GM23338 (cell line): ENCODE measurements at regions not wholly inside any gene's neighbourhood (a gene's known extent, or its start where the extent isn't known, plus 50 kb on each side); places are given as distances from the start of the nearest gene placed in this dataset.

Source experiments
- ATAC-seq: fragments of 200-7000 bp; cut with Tn5 transposase; 3 replicates; pipeline ENCODE4 v1.9.1; 2020
- DNase-seq: peaks from one replicate; pipeline ENCODE4 v3.0.0-alpha.2; 2015; ENCODE audit warnings: low spot score
- H2AFZ ChIP-seq: fragments of 200-600 bp; sonication (generic); 2 replicates; pipeline ENCODE4 v1.8.0; 2016; ENCODE audit warnings: antibody characterized with exemption, mild to moderate bottlenecking, moderate library complexity
- H3F3A ChIP-seq: fragments of 200-600 bp; sonication (generic); replicated peaks from 2 replicates; pipeline ENCODE4 v1.8.0; 2017; ENCODE audit warnings: antibody characterized with exemption, mixed run types, low read depth
- H3K27ac ChIP-seq: fragments of 200-600 bp; sonication (generic); 2 replicates; pipeline ENCODE4 v1.6.1; 2016; ENCODE audit warnings: low read depth
- H3K27me3 ChIP-seq: fragments of 200-600 bp; sonication (generic); 2 replicates; pipeline ENCODE4 v1.8.0; 2016; ENCODE audit warnings: mild to moderate bottlenecking, mixed run types, moderate library complexity; ENCODE audit not compliant: insufficient read depth
- H3K36me3 ChIP-seq: fragments of 200-600 bp; sonication (generic); 2 replicates; pipeline ENCODE4 v1.8.0; 2016; ENCODE audit warnings: mild to moderate bottlenecking; ENCODE audit not compliant: insufficient read depth
- H3K4me1 ChIP-seq: fragments of 200-600 bp; sonication (generic); 2 replicates; pipeline ENCODE4 v1.8.0; 2016; ENCODE audit warnings: mild to moderate bottlenecking, moderate library complexity; ENCODE audit not compliant: insufficient read depth
- H3K4me2 ChIP-seq: fragments of 200-600 bp; sonication (generic); 2 replicates; pipeline ENCODE4 v1.7.1; 2017; ENCODE audit warnings: mixed run types
- H3K4me3 ChIP-seq: fragments of 200-600 bp; sonication (generic); 2 replicates; pipeline ENCODE4 v1.6.1; 2016; ENCODE audit warnings: mixed run types
- H3K79me2 ChIP-seq: fragments of 200-600 bp; sonication (generic); replicated peaks from 2 replicates; pipeline ENCODE4 v1.8.0; 2017; ENCODE audit warnings: mild to moderate bottlenecking; ENCODE audit not compliant: insufficient read depth
- H3K9me2 ChIP-seq: fragments of 200-600 bp; sonication (generic); 2 replicates; pipeline ENCODE4 v1.8.0; 2017; ENCODE audit not compliant: insufficient read depth
- H4K20me1 ChIP-seq: fragments of 200-600 bp; sonication (generic); replicated peaks from 2 replicates; pipeline ENCODE4 v1.8.0; 2017; ENCODE audit warnings: mild to moderate bottlenecking; ENCODE audit not compliant: insufficient read depth
- H3K27ac Mint-ChIP-seq: 2 replicates; pipeline ENCODE4 v1.8.0; 2020; ENCODE audit warnings: inconsistent platforms, mild to moderate bottlenecking, moderate library complexity, mixed read lengths
- H3K27me3 Mint-ChIP-seq: 3 replicates; pipeline ENCODE4 v1.8.0; 2022; ENCODE audit warnings: low read depth, mild to moderate bottlenecking, moderate library complexity, mixed read lengths, inconsistent platforms; ENCODE audit not compliant: insufficient read depth, poor library complexity
- H3K36me3 Mint-ChIP-seq: 3 replicates; pipeline ENCODE4 v1.8.0; 2021; ENCODE audit warnings: low read depth, mild to moderate bottlenecking, inconsistent platforms, moderate library complexity, mixed read lengths
- H3K4me1 Mint-ChIP-seq: 3 replicates; pipeline ENCODE4 v1.8.0; 2020; ENCODE audit warnings: mild to moderate bottlenecking, inconsistent platforms, mixed read lengths
- H3K4me3 Mint-ChIP-seq: 3 replicates; pipeline ENCODE4 v1.8.0; 2021; ENCODE audit warnings: moderate library complexity, mild to moderate bottlenecking, inconsistent platforms, mixed read lengths
- H3K9me3 Mint-ChIP-seq: 3 replicates; pipeline ENCODE4 v1.8.0; 2020; ENCODE audit warnings: moderate library complexity, mild to moderate bottlenecking, inconsistent platforms, mixed read lengths
- CREB1 ChIP-seq: fragments of 250-450 bp; sonication (Bioruptor Pico); IDR thresholded peaks from 2 replicates; pipeline ENCODE4 v1.5.0; 2020; ENCODE audit warnings: low read depth, mild to moderate bottlenecking, moderate library complexity
- CTCF ChIP-seq, 2 experiments: fragments of 200-600 bp in 1 of 2; sonication (generic) in 1 of 2; conservative IDR thresholded peaks; 2 replicates each; pipeline versions ENCODE4 v1.5.1 to v1.6.1; 2016 to 2017; ENCODE audit warnings: antibody characterized with exemption in 2 of 2, low read depth in 2 of 2, mild to moderate bottlenecking in 2 of 2, moderate library complexity in 1 of 2
- ETS1 ChIP-seq: IDR thresholded peaks from 2 replicates; pipeline ENCODE4 v1.6.1; 2016; ENCODE audit warnings: antibody characterized with exemption
- EZH2 ChIP-seq: fragments of 200-600 bp; sonication (generic); IDR thresholded peaks from one replicate; pipeline ENCODE4 v1.8.0; 2017; ENCODE audit warnings: antibody characterized with exemption, mild to moderate bottlenecking, low read depth; ENCODE audit not compliant: unreplicated experiment
- EZH2phosphoT487 ChIP-seq: fragments of 200-600 bp; sonication (generic); IDR thresholded peaks from one replicate; pipeline ENCODE4 v1.8.1; 2018; ENCODE audit warnings: antibody characterized with exemption; ENCODE audit not compliant: unreplicated experiment
- NANOG ChIP-seq: IDR thresholded peaks from 2 replicates; pipeline ENCODE4 v1.6.1; 2016; ENCODE audit warnings: antibody characterized with exemption, borderline replicate concordance
- STAT1 ChIP-seq: IDR thresholded peaks from one replicate; pipeline ENCODE4 v1.6.1; 2016; ENCODE audit warnings: antibody characterized with exemption; ENCODE audit not compliant: unreplicated experiment
- ZNF114 ChIP-seq: fragments of 250-450 bp; sonication (Bioruptor Pico); IDR thresholded peaks from 2 replicates; pipeline ENCODE4 v1.5.0; 2020; ENCODE audit warnings: mild to moderate bottlenecking, moderate library complexity
- ZNF331 ChIP-seq: fragments of 250-450 bp; sonication (Bioruptor Pico); IDR thresholded peaks from 2 replicates; pipeline ENCODE4 v1.5.0; 2020; ENCODE audit warnings: low read depth, mild to moderate bottlenecking, moderate library complexity
- ZNF462 ChIP-seq: fragments of 250-450 bp; sonication (Bioruptor Pico); IDR thresholded peaks from 2 replicates; pipeline ENCODE4 v1.5.0; 2020; ENCODE audit warnings: mild to moderate bottlenecking, moderate library complexity

- TF ChIP-seq ZNF462 (no peak), CTCF (conservative IDR thresholded peaks at IDR 0.05; ENCODE audit: low read depth in 2 of 2) (no peak), NANOG (no peak)
These were observed 251.7 kb downstream of the BCL11A start (continued) for GRCh38 chr2:60301726-60302125.

- H3K36me3 Mint-ChIP-seq: no peaks in the 10 kb centered on the region
- Histone ChIP-seq H3F3A (no peaks in the 10 kb centered on the region), H4K20me1 (no peaks in the 10 kb centered on the region), H3K4me3 (no peak overlapping the region), H3K9me2 (no peaks in the 10 kb centered on the region), H2AFZ (no peak overlapping the region), H3K36me3 (no peaks in the 10 kb centered on the region), H3K4me2 (no peak overlapping the region), H3K4me1 (0 out of 2 replicates have a peak, but pooled peaks cover 6% of the 10 kb centered on the region), H3K27ac (no peak overlapping the region), H3K79me2 (no peaks in the 10 kb centered on the region), H3K27me3 (no peaks in the 10 kb centered on the region; the same call in 1 of the 2 replicates)
- no peak overlapping the region for H3K27ac Mint-ChIP-seq
- no peak for DNase-seq
- peaks cover 10% of the 10 kb centered on the region for H3K27me3 Mint-ChIP-seq
- no peaks in the 10 kb centered on the region for H3K9me3 Mint-ChIP-seq
- no peak for ATAC-seq
- no peak overlapping the region for H3K4me3 Mint-ChIP-seq
- peaks cover 20% of the 10 kb centered on the region for H3K4me1 Mint-ChIP-seq
- no peak for TF ChIP-seq EZH2phosphoT487
- TF ChIP-seq ZNF331 (CRISPR knock-in tag): no peak
- no peak for TF ChIP-seq ZNF114 (CRISPR knock-in tag)
- TF ChIP-seq EZH2: no peak
- no peak for TF ChIP-seq NANOG
- no peak for TF ChIP-seq STAT1
- TF ChIP-seq ETS1: no peak
- no peak for TF ChIP-seq CREB1
These were observed 254.3 kb downstream of the BCL11A start for GRCh38 chr2:60299179-60299578.
